SK-N-MC (cell line): ENCODE measurements at regions not wholly inside any gene's neighbourhood (a gene's known extent, or its start where the extent isn't known, plus 50 kb on each side); places are given as distances from the start of the nearest gene placed in this dataset.

Source experiments
- EZH2 ChIP-seq: fragments of 200-600 bp; sonication (generic); IDR thresholded peaks from one replicate; pipeline ENCODE4 v1.6.1; 2017; ENCODE audit warnings: antibody characterized with exemption
- POLR2AphosphoS5 ChIP-seq: IDR thresholded peaks from 2 replicates; pipeline ENCODE4 v1.6.1; 2012; ENCODE audit warnings: mild to moderate bottlenecking, low read depth, low read length, borderline replicate concordance

DNA sequence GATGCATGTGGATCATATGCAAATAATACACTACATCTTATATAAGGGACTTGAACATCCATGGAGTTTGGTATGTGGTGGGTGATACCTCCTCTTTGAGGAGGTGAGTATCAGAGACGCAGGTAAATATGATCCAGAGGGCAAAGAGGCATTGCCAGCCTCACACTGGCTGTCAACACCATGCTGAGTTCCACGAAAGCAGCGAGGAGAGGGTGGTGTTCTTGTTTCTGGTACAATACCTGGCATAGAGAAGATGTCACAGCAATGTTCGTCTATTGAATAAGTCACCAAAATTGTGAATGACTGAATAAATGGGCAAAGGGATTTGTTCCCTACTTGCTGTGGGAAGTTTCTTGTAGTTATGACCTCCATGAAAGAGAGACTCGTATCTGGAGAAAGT lies 182.2 kb downstream of the SNRPN start:
- TF ChIP-seq EZH2 (no peak), POLR2AphosphoS5 (no peak)
